SK-N-MC (cell line): ENCODE measurements at regions not wholly inside any gene's neighbourhood (a gene's known extent, or its start where the extent isn't known, plus 50 kb on each side); places are given as distances from the start of the nearest gene placed in this dataset.

ENCODE experiments used
- EZH2 ChIP-seq: fragments of 200-600 bp; sonication (generic); IDR thresholded peaks from one replicate; pipeline ENCODE4 v1.6.1; 2017; ENCODE audit warnings: antibody characterized with exemption
- POLR2AphosphoS5 ChIP-seq: IDR thresholded peaks from 2 replicates; pipeline ENCODE4 v1.6.1; 2012; ENCODE audit warnings: mild to moderate bottlenecking, low read depth, low read length, borderline replicate concordance

- no peak for TF ChIP-seq POLR2AphosphoS5
- no peak for TF ChIP-seq EZH2
Observed at GRCh38 chr11:112722148-112722547, 239.1 kb upstream of the NCAM1 start.
